IMR-90 (cell line): ENCODE measurements at regions not wholly inside any gene's neighbourhood (a gene's known extent, or its start where the extent isn't known, plus 50 kb on each side); places are given as distances from the start of the nearest gene placed in this dataset.
A peak's percentile ranks its signal among the peaks of the same experiment; 100 is the strongest.

ENCODE experiments used
- ATAC-seq: fragments of 200-7000 bp; cut with Tn5 transposase; 2 replicates; pipeline ENCODE4 v1.9.1; 2020; ENCODE audit warnings: low read depth, mild to moderate bottlenecking, moderate library complexity
- BruUV-seq: library from RNA; stranded (reverse); fragments of 400-500 nt; replicated peaks from 2 replicates; lab custom pipeline; 2021; lab: Mats Ljungman, UMichigan
- CTCF ChIA-PET: fragments of 300-600 bp; formaldehyde crosslinking; extraction: SDS; loops from one replicate; lab custom pipeline; 2021; ENCODE audit warnings: antibody characterized with exemption; lab: Yijun Ruan, JAX
- POLR2A ChIA-PET: fragments of 300-600 bp; sonication (Branson Sonifier 250); formaldehyde crosslinking; loops from one replicate; lab custom pipeline; 2022; ENCODE audit warnings: antibody characterized with exemption; ENCODE audit not compliant: unreplicated experiment; lab: Charles Lee
- DNase-seq: peaks from one replicate; pipeline ENCODE4 v3.0.0; 2013
- H2AFZ ChIP-seq: replicated peaks from 2 replicates; pipeline ENCODE3; 2013; ENCODE audit warnings: low read length, mild to moderate bottlenecking; ENCODE audit not compliant: poor library complexity
- H2AK5ac ChIP-seq: 2 replicates; pipeline ENCODE4 v1.6.1; 2013; ENCODE audit warnings: low read depth, low read length, inconsistent platforms
- H2AK9ac ChIP-seq: replicated peaks from 2 replicates; pipeline ENCODE3; 2013; ENCODE audit warnings: mild to moderate bottlenecking, low read depth, low read length, moderate library complexity; ENCODE audit not compliant: poor library complexity
- H2BK120ac ChIP-seq: 2 replicates; pipeline ENCODE4 v1.6.1; 2013; ENCODE audit warnings: low read depth, low read length, inconsistent platforms
- H2BK15ac ChIP-seq: 3 replicates; pipeline ENCODE4 v1.6.1; 2013; ENCODE audit warnings: low read depth, low read length, inconsistent platforms
- H2BK20ac ChIP-seq: 2 replicates; pipeline ENCODE4 v1.6.1; 2013; ENCODE audit warnings: low read depth, mild to moderate bottlenecking, inconsistent platforms, low read length, moderate library complexity
- H2BK5ac ChIP-seq: 2 replicates; pipeline ENCODE4 v1.6.1; 2013; ENCODE audit warnings: mild to moderate bottlenecking, low read depth, low read length, inconsistent platforms; ENCODE audit not compliant: poor library complexity, severe bottlenecking
- H3K14ac ChIP-seq: replicated peaks from 2 replicates; pipeline ENCODE4 v1.6.1; 2013; ENCODE audit warnings: low read depth, low read length, inconsistent platforms
- H3K18ac ChIP-seq: 2 replicates; pipeline ENCODE4 v1.6.1; 2013; ENCODE audit warnings: low read depth, low read length, control low read depth
- H3K23ac ChIP-seq: 2 replicates; pipeline ENCODE4 v1.6.1; 2013; ENCODE audit warnings: low read depth, low read length, inconsistent platforms
- H3K27ac ChIP-seq: 2 replicates; pipeline ENCODE4 v1.5.1; 2013; ENCODE audit warnings: mild to moderate bottlenecking, control low read depth, low read length; ENCODE audit not compliant: insufficient read depth
- H3K27me3 ChIP-seq: 2 replicates; pipeline ENCODE4 v1.6.1; 2013; ENCODE audit warnings: low read length; ENCODE audit not compliant: control insufficient read depth, insufficient read depth
- H3K36me3 ChIP-seq: 2 replicates; pipeline ENCODE4 v1.6.1; 2013; ENCODE audit warnings: low read length, mixed read lengths; ENCODE audit not compliant: control insufficient read depth, insufficient read depth
- H3K4ac ChIP-seq: 2 replicates; pipeline ENCODE4 v1.6.1; 2013; ENCODE audit warnings: low read depth, low read length, inconsistent platforms
- H3K4me1 ChIP-seq: 2 replicates; pipeline ENCODE4 v1.6.1; 2013; ENCODE audit warnings: low read length, mixed read lengths; ENCODE audit not compliant: control insufficient read depth, insufficient read depth
- H3K4me2 ChIP-seq: 2 replicates; pipeline ENCODE4 v1.6.1; 2013; ENCODE audit warnings: low read depth, mild to moderate bottlenecking, control low read depth, low read length, moderate library complexity
- H3K4me3 ChIP-seq: 2 replicates; pipeline ENCODE4 v1.5.1; 2013; ENCODE audit warnings: low read depth, mild to moderate bottlenecking, control low read depth, low read length, moderate library complexity; ENCODE audit not compliant: insufficient read depth
- H3K56ac ChIP-seq: 2 replicates; pipeline ENCODE4 v1.6.1; 2013; ENCODE audit warnings: low read length, inconsistent platforms; ENCODE audit not compliant: insufficient read depth; ENCODE audit errors: extremely low read depth
- H3K79me1 ChIP-seq, 2 experiments: 2 replicates each; pipeline ENCODE4 v1.6.1; 2013; ENCODE audit warnings: low read length in 2 of 2, inconsistent platforms in 1 of 2, low read depth in 1 of 2
- H3K9ac ChIP-seq: 2 replicates; pipeline ENCODE4 v1.6.1; 2013; ENCODE audit warnings: low read depth, low read length, control low read depth
- H3K9me1 ChIP-seq: 2 replicates; pipeline ENCODE4 v1.6.1; 2013; ENCODE audit warnings: low read length, inconsistent platforms; ENCODE audit not compliant: insufficient read depth
- H3K9me3 ChIP-seq: 2 replicates; pipeline ENCODE4 v1.6.1; 2013; ENCODE audit warnings: low read length; ENCODE audit not compliant: control insufficient read depth, insufficient read depth
- H4K20me1 ChIP-seq: 2 replicates; pipeline ENCODE4 v1.6.1; 2013; ENCODE audit warnings: low read length, inconsistent platforms; ENCODE audit not compliant: insufficient read depth
- H4K5ac ChIP-seq: 2 replicates; pipeline ENCODE4 v1.6.1; 2013; ENCODE audit warnings: mild to moderate bottlenecking, low read depth, low read length, control low read depth
- H4K8ac ChIP-seq, 2 experiments: 2 replicates each; pipeline ENCODE4 v1.6.1; 2013; ENCODE audit warnings: low read depth in 2 of 2, low read length in 2 of 2, control low read depth in 1 of 2, inconsistent platforms in 1 of 2
- H4K91ac ChIP-seq: 2 replicates; pipeline ENCODE4 v1.6.1; 2013; ENCODE audit warnings: low read depth, low read length, inconsistent platforms; ENCODE audit not compliant: insufficient read depth
- CEBPB ChIP-seq: IDR thresholded peaks from 2 replicates; pipeline ENCODE4 v1.6.1; 2012; ENCODE audit warnings: low read depth, low read length, improper control_type of control experiment
- CTCF ChIP-seq: conservative IDR thresholded peaks from 2 replicates; pipeline ENCODE4 v1.5.1; 2012; ENCODE audit warnings: mild to moderate bottlenecking, low read depth, low read length, improper control_type of control experiment
- RFX5 ChIP-seq: IDR thresholded peaks from 2 replicates; pipeline ENCODE4 v1.8.0; 2012; ENCODE audit warnings: low read depth, mild to moderate bottlenecking, low read length, moderate library complexity
- WGBS, 2 experiments: methylation state at CpG; one replicate each; pipeline versions ENCODE4 v1.1.5 to v1.1.7; 2013; ENCODE audit warnings: missing lambda C conversion rate in 2 of 2; ENCODE audit not compliant: insufficient read length in 1 of 2; ENCODE audit errors: extremely low coverage in 2 of 2; 5-methylcytosine and 5-hydroxymethylcytosine counted together
- dilution Hi-C: fragments of 300-500 bp; cut with HindIII; formaldehyde crosslinking; loops from one replicate; pipeline ENCODE4 v1.14.3; 2018; ENCODE audit warnings: low sequenced_read_pairs; ENCODE audit not compliant: unreplicated experiment
- in situ Hi-C: fragments of 300-500 bp; cut with MboI; formaldehyde crosslinking; loops from 3 replicates; pipeline ENCODE4 v1.14.3; 2019; ENCODE audit warnings: low sequenced_read_pairs, inconsistent platforms, mixed read lengths
- intact Hi-C: fragments of 100-400 bp; cut with micrococcal nuclease; formaldehyde crosslinking; loops from 2 replicates; pipeline ENCODE4 v1.10.0; 2022

GRCh38 chr1:78333502-78333901 is 157.3 kb upstream of the PTGFR start:
- Histone ChIP-seq H2AK5ac (peak overlapping the region; percentile 91), H2AK9ac (no peak overlapping the region), H3K4me2 (no peak overlapping the region), H2BK20ac (peak overlapping the region; percentile 87), H3K23ac (no peak overlapping the region), H3K18ac (peak overlapping the region; percentile 57; the same call in 1 of the 2 replicates), H4K20me1 (no peaks in the 10 kb centered on the region), H4K91ac (peak overlapping the region; percentile 37; the same call in 1 of the 2 replicates), H4K5ac (0 out of 2 replicates have a peak overlapping the region, but pooled peaks have one; percentile 7), H2AFZ (peak overlapping the region; percentile 68), H4K8ac (peak overlapping the region in 1 of 2 experiments; percentile 73; a peak in 2 of 4 replicates), H2BK120ac (peak overlapping the region; percentile 74), H3K9ac (no peak overlapping the region), H3K9me1 (0 out of 2 replicates have a peak, but pooled peaks cover 2% of the 10 kb centered on the region), H3K79me1 (no peaks in the 10 kb centered on the region), H3K56ac (no peak overlapping the region), H3K27ac (no peak overlapping the region), H3K4ac (peak overlapping the region; percentile 70; the same call in 1 of the 2 replicates), H3K36me3 (no peaks in the 10 kb centered on the region), H2BK15ac (peak overlapping the region; percentile 27; the same call in 2 of the 3 replicates), H3K27me3 (no peaks in the 10 kb centered on the region), H3K4me1 (no peaks in the 10 kb centered on the region), H3K14ac (peak overlapping the region; percentile 57), H3K9me3 (no peaks in the 10 kb centered on the region), H2BK5ac (peak overlapping the region; percentile 61), H3K4me3 (no peak overlapping the region)
- ChIA-PET POLR2A (no interaction called here), CTCF (interaction anchor here (0.5 to 1.2 kb wide), 10 partner anchors 9 to 498 kb away, joined by 3 to 4 read pairs (median 3); no protein-coding TSS in a partner anchor)
- intact Hi-C loops (loop anchor here (10.0 kb wide), 1 partner anchor 59 kb away; no protein-coding TSS in a partner anchor), dilution Hi-C loops (no loop called here), in situ Hi-C loops (no loop called here)
- WGBS, 2 experiments = no CpG with 5 or more reads among the region's 4 CpGs
- TF ChIP-seq RFX5 (no peak), CTCF (peak; percentile 50), CEBPB (peak; percentile 29; the same call in 1 of the 2 replicates)
- DNase-seq (peak; percentile 58), ATAC-seq (0 out of 2 replicates have a peak, but pooled peaks have one; percentile 40)
- no TSS peak for BruUV-seq
